HG03103 (cell line): ENCODE measurements at regions not wholly inside any gene's neighbourhood (a gene's known extent, or its start where the extent isn't known, plus 50 kb on each side); places are given as distances from the start of the nearest gene placed in this dataset.

ENCODE experiments used
- ATAC-seq: cut with Tn5 transposase; IDR thresholded peaks from one replicate; pipeline ENCODE4 v1.9.1; 2021; ENCODE audit warnings: low read depth; ENCODE audit not compliant: unreplicated experiment

GRCh38 chr6:63371104-63371715, 51.4 kb upstream of the LGSN start:
- ATAC-seq: no peak

- ATAC-seq: no peak
Observed at GRCh38 chr6:63372951-63373533, 53.3 kb upstream of the LGSN start.

- no peak for ATAC-seq
Observed at GRCh38 chr6:63389191-63389844, 69.5 kb upstream of the LGSN start.

- ATAC-seq: no peak
Observed at GRCh38 chr6:63391203-63391970, 71.6 kb upstream of the LGSN start.

- no peak for ATAC-seq
Observed at GRCh38 chr6:63392092-63392724, 72.4 kb upstream of the LGSN start.

- no peak for ATAC-seq
Observed at GRCh38 chr6:63394656-63395308, 75.0 kb upstream of the LGSN start.

GRCh38 chr6:63395381-63395780, 75.6 kb upstream of the LGSN start:
- ATAC-seq: no peak

- no peak for ATAC-seq
Observed at GRCh38 chr6:63403725-63404124, 83.9 kb upstream of the LGSN start.

GRCh38 chr6:63410435-63411426, 90.9 kb upstream of the LGSN start:
- ATAC-seq: no peak

- ATAC-seq: no peak
Observed at GRCh38 chr6:63415286-63415685, 95.5 kb upstream of the LGSN start.

- no peak for ATAC-seq
Observed at GRCh38 chr6:63418741-63419140, 99.0 kb upstream of the LGSN start.

GRCh38 chr6:63424636-63425035, 104.9 kb upstream of the LGSN start:
- no peak for ATAC-seq

- ATAC-seq: no peak
Observed at GRCh38 chr6:63425493-63425892, 105.7 kb upstream of the LGSN start.

GRCh38 chr6:63426844-63427243, 107.1 kb upstream of the LGSN start:
- no peak for ATAC-seq

GRCh38 chr6:63427951-63428350, 108.2 kb upstream of the LGSN start:
- ATAC-seq: no peak

- ATAC-seq: no peak
Observed at GRCh38 chr6:63430985-63431519, 111.3 kb upstream of the LGSN start.

- no peak for ATAC-seq
Observed at GRCh38 chr6:63434943-63435342, 115.2 kb upstream of the LGSN start.

GRCh38 chr6:63436356-63436755, 116.6 kb upstream of the LGSN start:
- ATAC-seq: no peak

GRCh38 chr6:63437058-63437457, 117.3 kb upstream of the LGSN start:
- ATAC-seq: no peak
